ENCODE measurements at regions not wholly inside any gene's neighbourhood (a gene's known extent, or its start where the extent isn't known, plus 50 kb on each side); places are given as distances from the start of the nearest gene placed in this dataset.

- no peak for TF ChIP-seq CTCF (IDR thresholded peaks at IDR 0.05; ENCODE audit: insufficient read depth, low read depth, low read length)
- no peak for TF ChIP-seq EZH2 (IDR thresholded peaks at IDR 0.05; ENCODE audit: insufficient read depth, low read length)
Observed at GRCh38 chr1:118317842-118318614, 133.0 kb upstream of the SPAG17 start.

Data from astrocyte (in vitro differentiated cells and primary cell).